Lower leg skin (tissue), 3 donors: ENCODE measurements at regions not wholly inside any gene's neighbourhood (a gene's known extent, or its start where the extent isn't known, plus 50 kb on each side); places are given as distances from the start of the nearest gene placed in this dataset.

Source experiments
- CTCF ChIP-seq, 3 donors: fragments of 450-650 bp; IDR thresholded peaks; one replicate each; pipeline ENCODE4 v1.5.1; 2016; ENCODE audit warnings: antibody characterized with exemption in 3 of 3, mild to moderate bottlenecking in 3 of 3, moderate library complexity in 2 of 3
- POLR2A ChIP-seq, 2 donors: fragments of 450-650 bp; IDR thresholded peaks; one replicate each; pipeline ENCODE4 v1.6.1; 2016 to 2017; ENCODE audit warnings: antibody characterized with exemption in 2 of 2, mild to moderate bottlenecking in 1 of 2, moderate library complexity in 1 of 2

- TF ChIP-seq CTCF (IDR thresholded peaks at IDR 0.05), result no peak
- no peak for TF ChIP-seq POLR2A (IDR thresholded peaks at IDR 0.05)
These were observed 256.4 kb downstream of the MEX3B start for GRCh38 chr15:81789403-81789802.
